Endothelial cell of umbilical vein (primary cell): ENCODE measurements at regions not wholly inside any gene's neighbourhood (a gene's known extent, or its start where the extent isn't known, plus 50 kb on each side); places are given as distances from the start of the nearest gene placed in this dataset.

Source experiments
- BruUV-seq: library from RNA; stranded (reverse); fragments of 400-500 nt; replicated peaks from 2 replicates; lab custom pipeline; 2021; lab: Mats Ljungman, UMichigan
- CTCF ChIA-PET: fragments of 300-600, 350-600 bp; sonication (Branson Sonifier 250); formaldehyde crosslinking; loops from one replicate; lab custom pipeline; 2021; ENCODE audit warnings: antibody characterized with exemption, inconsistent platforms; lab: Charles Lee
- POLR2A ChIA-PET: fragments of 300-600, 350-600 bp; sonication (Branson Sonifier 250); formaldehyde crosslinking; loops from one replicate; lab custom pipeline; 2021; ENCODE audit warnings: antibody characterized with exemption, inconsistent platforms; lab: Charles Lee
- DNase-seq: peaks from one replicate; pipeline ENCODE4 v3.0.0-alpha.2; 2011; ENCODE audit warnings: low read depth, low spot score
- FAIRE-seq: peaks from 2 replicates; lab custom pipeline; 2011; peaks lifted over from hg19 to GRCh38; lab: Jason Lieb, UNC
- H2AFZ ChIP-seq: 2 replicates; pipeline ENCODE4 v1.6.0; 2012; ENCODE audit warnings: low read depth, low read length, control low read depth, inconsistent platforms
- H3K27ac ChIP-seq: 2 replicates; pipeline ENCODE4 v1.5.1; 2011; ENCODE audit warnings: low read depth, mild to moderate bottlenecking, control low read depth, low read length, moderate library complexity; ENCODE audit not compliant: insufficient read depth
- H3K27me3 ChIP-seq, 2 experiments: 2 replicates each; pipeline versions ENCODE4 v1.6.0 to v1.6.1; 2011; ENCODE audit warnings: low read length in 2 of 2, mixed read lengths in 1 of 2; ENCODE audit not compliant: control insufficient read depth in 2 of 2, insufficient read depth in 2 of 2
- H3K36me3 ChIP-seq, 2 experiments: 2 replicates in 1 of 2; 3 replicates in 1 of 2; pipeline ENCODE4 v1.5.1; 2011; ENCODE audit warnings: low read length in 2 of 2, mild to moderate bottlenecking in 1 of 2, moderate library complexity in 1 of 2; ENCODE audit not compliant: control insufficient read depth in 2 of 2, insufficient read depth in 2 of 2; ENCODE audit errors: extremely low read depth in 1 of 2
- H3K4me1 ChIP-seq: 3 replicates; pipeline ENCODE4 v1.5.1; 2011; ENCODE audit warnings: mild to moderate bottlenecking, low read length; ENCODE audit not compliant: control insufficient read depth, insufficient read depth; ENCODE audit errors: extremely low read depth
- H3K4me2 ChIP-seq: 2 replicates; pipeline ENCODE4 v1.6.1; 2011; ENCODE audit warnings: low read length, control low read depth, mixed read lengths; ENCODE audit not compliant: insufficient read depth
- H3K4me3 ChIP-seq, 3 experiments: fragments of 200-600 bp in 1 of 3; sonication (generic), shearing (Covaris generic) in 1 of 3; replicated peaks in 1 of 3; 2 replicates each; pipeline ENCODE4 v1.5.1; 2011 to 2016; ENCODE audit warnings: control low read depth in 3 of 3, low read length in 3 of 3, mild to moderate bottlenecking in 2 of 3, inconsistent platforms in 1 of 3, low read depth in 1 of 3, moderate library complexity in 1 of 3; ENCODE audit not compliant: insufficient read depth in 1 of 3
- H3K79me2 ChIP-seq: 2 replicates; pipeline ENCODE4 v1.6.0; 2012; ENCODE audit warnings: low read length, inconsistent platforms; ENCODE audit not compliant: control insufficient read depth, insufficient read depth
- H3K9ac ChIP-seq: replicated peaks from 2 replicates; pipeline ENCODE3; 2011; ENCODE audit warnings: low read length, control low read depth; ENCODE audit not compliant: insufficient read depth; ENCODE audit errors: extremely low read depth
- H3K9me1 ChIP-seq: replicated peaks from 3 replicates; pipeline ENCODE4 v1.6.0; 2011; ENCODE audit warnings: mild to moderate bottlenecking, low read length; ENCODE audit not compliant: control insufficient read depth, insufficient read depth; ENCODE audit errors: extremely low read depth
- H3K9me3 ChIP-seq: replicated peaks from 2 replicates; pipeline ENCODE4 v1.5.1; 2012; ENCODE audit warnings: low read length, inconsistent platforms; ENCODE audit not compliant: control insufficient read depth, insufficient read depth
- H4K20me1 ChIP-seq: replicated peaks from 2 replicates; pipeline ENCODE3; 2011; ENCODE audit warnings: mild to moderate bottlenecking, low read length; ENCODE audit not compliant: control insufficient read depth, insufficient read depth; ENCODE audit errors: extremely low read depth
- CTCF ChIP-seq, 2 donors: IDR thresholded peaks; 1 replicate in 1 of 2; 2 replicates in 1 of 2; pipeline ENCODE4 v1.5.1; 2011; ENCODE audit warnings: low read length in 2 of 2, mild to moderate bottlenecking in 2 of 2, moderate library complexity in 2 of 2, control low read depth in 1 of 2, inconsistent platforms in 1 of 2, low read depth in 1 of 2; ENCODE audit not compliant: insufficient read depth in 1 of 2; ENCODE audit errors: extremely low read depth in 1 of 2
- EZH2 ChIP-seq: IDR thresholded peaks from 2 replicates; pipeline ENCODE4 v1.6.1; 2012; ENCODE audit warnings: borderline replicate concordance, low read depth, mild to moderate bottlenecking, moderate library complexity, low read length, inconsistent platforms; ENCODE audit not compliant: severe bottlenecking
- FOS ChIP-seq: IDR thresholded peaks from 2 replicates; pipeline ENCODE4 v1.6.1; 2011; ENCODE audit warnings: mild to moderate bottlenecking, low read length, moderate library complexity, borderline replicate concordance; ENCODE audit not compliant: insufficient read depth
- GATA2 ChIP-seq: IDR thresholded peaks from 2 replicates; pipeline ENCODE4 v1.7.0; 2011; ENCODE audit warnings: low read depth, mild to moderate bottlenecking, moderate library complexity, mixed read lengths, low read length; ENCODE audit not compliant: insufficient read length, insufficient read depth
- JUN ChIP-seq: IDR thresholded peaks from 2 replicates; pipeline ENCODE4 v1.6.1; 2011; ENCODE audit warnings: borderline replicate concordance, low read depth; ENCODE audit not compliant: insufficient read length, insufficient read depth
- MYC ChIP-seq: IDR thresholded peaks from one replicate; pipeline ENCODE4 v1.6.1; 2011; ENCODE audit warnings: mild to moderate bottlenecking, low read depth, low read length
- POLR2A ChIP-seq: IDR thresholded peaks from 2 replicates; pipeline ENCODE4 v1.6.1; 2012; ENCODE audit warnings: low read depth, mild to moderate bottlenecking, control low read depth, low read length
- POLR2AphosphoS5 ChIP-seq: IDR thresholded peaks from 2 replicates; pipeline ENCODE4 v1.6.1; 2012; ENCODE audit warnings: low read depth, mild to moderate bottlenecking, control low read depth, low read length, moderate library complexity; ENCODE audit not compliant: insufficient read depth
- dilution Hi-C: fragments of 300-500 bp; cut with MboI; formaldehyde crosslinking; loops from one replicate; pipeline ENCODE4 v1.15.0; 2019; ENCODE audit warnings: low sequenced_read_pairs; ENCODE audit not compliant: extremely low pct_ligation_motif_present
- intact Hi-C: fragments of 100-400 bp; cut with micrococcal nuclease; formaldehyde crosslinking; loops from one replicate; pipeline ENCODE4 v1.10.0; 2022
- TF ChIP-seq, protein P1 (sequence below): IDR thresholded peaks from 2 replicates; pipeline ENCODE4 v1.6.1; 2011; ENCODE audit not compliant: insufficient read depth, insufficient read length

- H3K4me3 ChIP-seq = no peak overlapping the region
- FAIRE-seq = no peak
- H3K36me3 ChIP-seq = no peaks in the 10 kb centered on the region
- no peak overlapping the region for H2AFZ ChIP-seq
- H3K27ac ChIP-seq = no peak overlapping the region
- no peaks in the 10 kb centered on the region for H3K27me3 ChIP-seq
- no peak overlapping the region for H3K9ac ChIP-seq
- no peaks in the 10 kb centered on the region for H3K79me2 ChIP-seq
- TF ChIP-seq POLR2A (no peak), CTCF (IDR thresholded peaks at IDR 0.05; ENCODE audit: extremely low read depth in 1 of 2, insufficient read depth in 1 of 2, low read depth in 1 of 2, low read length in 2 of 2) (no peak), GATA2 (no peak), FOS (no peak), POLR2AphosphoS5 (no peak), EZH2 (no peak), JUN (no peak), MYC (no peak)
- TF ChIP-seq, protein P1, sequence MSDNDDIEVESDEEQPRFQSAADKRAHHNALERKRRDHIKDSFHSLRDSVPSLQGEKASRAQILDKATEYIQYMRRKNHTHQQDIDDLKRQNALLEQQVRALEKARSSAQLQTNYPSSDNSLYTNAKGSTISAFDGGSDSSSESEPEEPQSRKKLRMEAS = no peak
- ChIA-PET CTCF (no interaction called here), POLR2A (no interaction called here)
- no peaks in the 10 kb centered on the region for H3K4me1 ChIP-seq
- H3K9me3 ChIP-seq = no peaks in the 10 kb centered on the region
- intact Hi-C loops (no loop called here), dilution Hi-C loops (no loop called here)
- H3K9me1 ChIP-seq = no peaks in the 10 kb centered on the region
- DNase-seq = no peak
- H3K4me2 ChIP-seq = no peak overlapping the region
- no TSS peak for BruUV-seq
- no peaks in the 10 kb centered on the region for H4K20me1 ChIP-seq
Observed at GRCh38 chr13:97736436-97736835, 217.0 kb upstream of the IPO5 start.
